NCI-H1105 treated with DMSO at 0.1 percent for 48 hours (cell line): ENCODE measurements at regions not wholly inside any gene's neighbourhood (a gene's known extent, or its start where the extent isn't known, plus 50 kb on each side); places are given as distances from the start of the nearest gene placed in this dataset.

ENCODE experiments used
- DNase-seq: peaks from one replicate; lab custom pipeline; 2025; lab: John Stamatoyannopoulos, UW

DNA sequence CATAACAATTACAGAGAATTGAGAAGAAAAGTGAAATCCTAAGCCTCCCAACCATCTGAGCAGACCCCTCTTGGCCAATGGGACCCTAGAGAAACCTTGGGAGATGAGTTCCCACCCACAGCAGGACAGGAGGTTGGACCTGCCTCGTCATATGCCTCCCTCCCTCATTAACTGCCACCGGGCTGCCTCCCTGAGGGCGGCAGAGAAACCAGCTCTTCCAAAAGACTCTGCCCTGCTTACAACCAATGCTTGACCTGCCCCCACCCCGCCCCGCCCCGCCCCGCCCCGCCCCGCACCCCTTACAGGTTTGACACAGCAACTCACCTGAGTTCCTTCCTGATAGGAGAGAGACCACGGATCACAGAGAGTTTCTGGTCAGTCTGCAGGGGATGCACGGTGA lies 86.1 kb downstream of the ADRA2C start:
- no peak for DNase-seq

DNA sequence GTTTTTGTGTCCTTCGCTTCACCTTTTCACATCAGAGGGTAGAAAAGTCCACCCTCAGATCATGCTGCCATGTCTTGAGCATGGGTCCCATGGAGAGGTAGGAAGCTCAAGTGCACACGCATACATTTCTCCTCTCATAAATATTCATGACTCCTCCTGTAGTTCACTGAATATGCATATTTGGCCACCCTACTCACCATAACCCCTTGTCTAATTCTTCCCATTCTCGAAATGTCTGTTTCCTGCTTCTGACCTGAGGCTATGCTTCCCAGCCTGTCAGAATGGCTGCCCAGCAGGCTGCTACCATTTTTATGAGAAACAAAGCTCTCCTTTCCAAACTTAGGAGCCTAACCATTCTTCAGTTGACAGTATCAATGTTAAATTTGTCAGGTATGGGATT lies 86.5 kb downstream of the ADRA2C start:
- no peak for DNase-seq

DNA sequence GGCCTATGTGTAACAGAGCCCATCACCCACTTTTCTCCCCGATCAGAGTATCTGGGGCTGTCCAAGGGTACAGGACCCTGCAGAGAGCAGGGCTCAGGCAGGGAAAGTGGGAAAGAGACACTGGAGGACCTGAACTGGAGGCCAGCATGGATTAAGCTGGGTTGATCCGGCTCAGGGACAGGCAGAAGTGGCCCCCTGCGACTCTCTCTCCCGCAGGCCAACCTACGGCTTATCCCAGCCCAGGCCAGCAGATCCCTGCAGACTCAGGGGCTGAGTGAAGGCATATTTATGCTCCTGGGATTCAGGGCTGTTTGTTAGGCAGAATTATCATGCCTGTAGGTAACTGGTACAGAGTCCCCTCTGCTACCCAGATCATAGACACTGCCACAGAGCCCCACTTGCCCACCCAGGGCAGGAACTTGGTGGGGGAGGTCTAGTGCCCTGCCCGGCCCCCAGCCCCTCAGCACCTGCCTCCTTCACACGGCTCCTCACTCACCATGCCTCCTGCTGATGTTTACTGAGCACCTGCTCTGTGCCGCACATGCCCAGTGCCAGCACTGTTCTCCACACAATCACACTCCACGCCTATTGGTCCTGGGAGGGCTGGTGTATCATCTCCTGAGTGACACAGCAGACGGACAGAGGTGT lies 87.3 kb downstream of the ADRA2C start:
- DNase-seq, result no peak

DNA sequence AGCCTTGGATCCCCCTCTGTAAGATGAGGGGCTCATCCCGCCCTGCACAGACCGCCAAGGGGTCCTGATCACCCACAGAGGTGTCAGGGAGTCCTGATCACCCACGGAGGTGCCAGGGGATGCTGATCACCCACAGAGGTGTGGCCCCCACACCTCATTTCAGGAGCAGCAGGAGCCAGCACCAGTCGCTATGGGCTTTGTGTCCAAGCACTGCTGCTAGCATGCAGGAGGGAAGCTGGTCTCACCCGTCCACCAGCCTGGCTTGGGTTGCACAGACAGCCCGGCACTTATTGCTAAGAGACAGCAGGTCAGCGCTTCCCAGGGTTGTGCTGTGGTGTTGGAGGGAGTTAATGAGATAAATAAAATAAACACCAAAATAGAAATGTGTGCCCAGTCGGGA lies 88.5 kb downstream of the ADRA2C start:
- DNase-seq, result no peak

DNA sequence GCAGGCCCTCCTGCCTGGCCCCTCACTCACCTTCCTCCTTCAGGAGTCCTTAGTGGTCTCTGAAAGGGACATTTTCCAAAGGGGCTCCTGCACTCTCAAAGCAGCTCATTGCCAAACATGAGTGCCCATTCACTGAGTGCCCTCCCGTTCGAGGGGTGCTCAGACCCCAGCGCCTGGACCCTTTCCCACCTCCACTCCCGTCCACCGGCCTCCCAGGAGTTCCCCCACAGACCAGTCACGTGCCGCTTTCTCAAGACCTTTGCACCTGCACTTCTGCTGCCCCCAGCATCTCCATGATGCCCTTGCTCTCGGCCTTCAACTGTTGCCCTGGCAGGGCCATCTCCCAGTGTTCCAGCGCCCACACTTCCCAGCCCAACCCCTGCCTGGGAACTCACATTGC lies 89.5 kb downstream of the ADRA2C start:
- no peak for DNase-seq

DNA sequence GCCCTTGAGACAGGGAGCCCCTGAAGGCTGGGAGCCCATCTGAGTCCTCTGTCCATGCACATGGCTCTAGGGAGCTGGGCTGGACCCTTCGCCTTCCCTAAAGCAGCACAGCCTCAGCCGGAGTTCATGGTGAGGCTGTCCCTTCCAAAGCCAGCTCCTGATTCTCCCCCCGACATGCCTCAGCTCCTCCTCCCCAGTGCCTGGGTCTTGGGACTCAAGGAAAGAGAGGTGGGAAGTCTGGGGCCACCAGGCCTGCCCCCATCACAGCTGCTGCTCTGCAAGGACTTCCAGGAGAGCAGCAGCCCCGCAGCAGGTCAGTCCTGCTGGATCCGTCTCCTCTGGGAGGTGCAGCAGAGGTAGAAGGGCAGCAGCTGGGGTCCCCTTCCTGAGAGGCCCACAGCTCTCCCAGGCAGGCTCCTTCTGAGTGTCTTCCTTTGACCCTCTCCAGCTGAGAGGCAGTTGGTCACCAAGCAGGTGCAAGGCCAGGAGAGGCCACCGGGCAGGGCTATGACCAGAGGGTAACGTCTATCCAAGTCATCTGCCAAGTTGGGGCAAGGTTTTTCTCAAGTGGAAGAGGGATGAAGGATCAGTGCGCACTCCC lies 90.5 kb downstream of the ADRA2C start:
- no peak for DNase-seq

DNA sequence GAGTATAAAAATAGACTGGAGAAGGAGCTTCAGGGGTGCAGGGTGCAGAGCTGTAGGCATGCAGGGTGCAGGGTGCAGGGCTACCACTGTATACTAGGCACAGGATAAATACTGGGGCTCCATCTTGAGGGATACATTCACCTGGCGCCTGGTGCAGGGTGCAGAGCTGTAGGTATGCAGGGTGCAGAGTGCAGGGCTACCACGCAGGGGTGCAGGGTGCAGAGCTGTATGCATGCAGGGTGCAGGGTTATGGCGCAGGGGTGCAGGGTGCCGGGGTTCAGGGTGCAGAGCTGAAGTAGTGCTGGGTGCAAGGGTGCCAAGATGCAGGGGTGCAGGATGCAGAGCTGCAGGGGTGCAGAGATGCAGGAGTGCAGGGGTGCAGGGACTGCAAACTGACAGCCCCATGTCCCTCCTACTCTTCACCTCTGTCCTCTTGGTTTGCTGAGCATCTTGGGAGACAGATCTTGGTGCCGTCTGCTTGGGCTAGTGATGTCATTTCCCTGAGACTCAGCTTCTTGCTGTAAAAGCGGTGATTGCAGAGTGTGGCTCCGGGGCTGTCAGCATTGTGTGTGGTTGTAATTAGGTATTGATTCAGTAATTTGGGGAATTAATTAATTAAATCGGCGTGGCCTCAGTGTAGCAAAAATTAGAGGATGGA lies 91.2 kb downstream of the ADRA2C start:
- no peak for DNase-seq

DNA sequence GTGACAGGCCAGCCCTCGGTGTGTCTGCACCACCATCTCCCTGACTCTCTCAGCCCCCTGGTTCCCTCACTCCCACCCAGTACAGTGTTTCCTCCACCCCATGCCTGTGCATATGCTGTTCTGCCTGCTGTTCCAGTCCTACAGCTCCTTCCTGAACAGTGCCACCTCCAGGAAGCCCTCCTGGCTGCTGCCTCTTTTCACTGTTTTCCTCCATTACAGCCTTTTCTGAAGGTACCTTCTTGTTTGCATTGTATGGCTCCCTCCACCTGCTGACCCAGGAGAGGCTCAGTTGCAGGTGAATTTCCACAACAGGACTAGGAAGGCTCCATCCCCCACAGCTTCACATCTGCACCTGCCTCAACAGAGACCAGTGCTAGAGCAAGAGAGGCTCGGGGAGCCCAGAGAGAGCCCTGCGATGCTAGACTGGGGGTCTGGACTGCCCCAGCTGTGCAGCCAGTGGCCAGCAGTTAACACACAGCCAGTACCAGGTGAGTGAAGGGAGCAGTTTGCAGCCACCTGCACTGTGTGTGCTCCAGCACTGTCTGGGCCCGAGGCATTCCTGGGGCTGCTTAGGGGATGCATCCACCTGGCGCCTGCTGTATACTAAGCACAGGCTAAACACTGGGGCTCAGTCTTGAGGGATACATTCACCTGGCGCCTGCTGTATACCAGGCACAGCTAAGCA lies 92.0 kb downstream of the ADRA2C start:
- DNase-seq, result no peak

DNA sequence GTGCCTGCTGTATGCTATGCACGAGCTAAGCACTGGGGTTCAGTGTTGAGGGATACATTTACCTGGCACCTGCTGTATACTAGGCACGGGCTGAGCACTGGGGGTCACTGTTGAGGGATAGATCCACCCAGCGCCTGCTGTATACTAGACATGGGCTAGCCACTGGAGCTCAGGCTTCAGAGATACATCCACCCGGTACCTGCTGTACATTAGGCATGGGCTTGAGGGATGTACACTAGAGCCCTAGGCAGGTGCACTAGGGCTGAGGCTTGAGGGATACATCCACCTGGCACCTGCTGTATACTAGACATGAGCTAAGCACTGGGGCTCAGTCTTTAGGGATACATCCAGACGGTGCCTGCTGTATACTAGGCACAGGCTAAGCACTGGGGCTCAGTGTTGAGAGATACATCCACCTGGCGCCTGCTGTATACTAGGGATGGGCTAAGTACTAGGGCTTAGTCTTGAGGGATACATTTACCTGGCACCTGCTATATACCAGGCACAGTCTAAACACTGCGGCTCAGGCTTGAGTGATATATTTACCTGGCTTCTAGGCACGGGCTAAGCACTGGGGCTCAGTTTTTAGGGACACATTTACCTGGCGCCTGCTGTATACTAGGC lies 92.7 kb downstream of the ADRA2C start:
- no peak for DNase-seq

DNA sequence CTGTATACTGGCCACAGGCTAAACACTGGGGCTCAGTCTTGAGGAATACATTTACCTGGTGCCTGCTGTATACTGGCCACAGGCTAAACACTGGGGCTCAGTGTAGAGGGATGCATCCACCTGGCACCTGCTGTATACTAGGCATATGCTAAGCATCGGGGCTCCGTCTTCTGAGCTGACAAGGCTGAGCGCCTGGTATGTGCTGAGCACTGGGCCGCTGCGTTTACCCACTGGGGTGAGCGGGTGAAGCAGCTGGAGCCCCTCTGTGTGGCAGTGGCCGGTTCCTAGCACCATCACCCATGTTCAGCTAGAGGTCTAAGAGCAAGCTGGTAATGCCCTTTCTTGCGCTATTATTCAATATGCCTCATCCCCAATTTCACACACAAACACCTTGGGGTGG lies 93.4 kb downstream of the ADRA2C start:
- no peak for DNase-seq

DNA sequence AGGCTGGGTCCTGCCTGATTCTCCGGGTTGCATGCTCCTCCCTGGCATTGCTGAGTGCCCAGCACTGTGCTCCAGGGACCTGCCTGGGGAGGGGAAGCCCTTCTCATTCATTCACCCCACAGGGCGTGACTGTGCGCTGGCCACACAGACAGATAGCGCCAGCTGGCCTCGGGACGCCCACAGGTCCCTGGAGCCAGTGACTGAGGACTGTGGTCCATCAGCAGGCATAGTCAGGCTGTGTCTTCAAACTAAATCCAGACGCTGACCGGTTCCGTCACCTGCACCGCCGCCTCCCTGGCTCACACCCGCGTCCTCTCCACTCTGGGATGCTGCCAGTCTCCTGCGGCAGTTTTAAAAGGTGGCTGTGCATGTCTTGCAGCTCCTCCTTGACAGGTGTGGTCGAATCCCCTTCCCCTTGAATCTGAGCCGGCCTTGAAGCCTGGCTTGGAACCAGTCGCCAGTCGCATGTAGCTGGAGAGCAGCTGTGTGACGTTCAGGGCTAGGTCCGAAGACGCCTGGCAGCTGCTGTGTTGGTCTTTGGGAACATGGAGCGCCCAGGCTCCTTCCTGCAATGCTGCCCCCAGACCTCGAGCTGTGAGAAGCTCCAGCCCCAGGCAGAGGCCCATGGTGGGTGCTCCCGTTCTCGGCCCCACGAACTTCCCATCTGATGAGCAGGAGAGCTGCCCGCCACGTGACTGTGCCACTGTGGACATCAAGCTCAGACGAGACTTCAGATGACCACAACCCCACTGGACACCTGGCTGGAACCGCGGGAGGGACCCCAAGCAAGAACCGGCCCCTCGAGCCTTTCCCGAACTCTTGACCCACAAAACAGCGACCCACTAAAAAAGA lies 94.1 kb downstream of the ADRA2C start:
- DNase-seq, result no peak

DNA sequence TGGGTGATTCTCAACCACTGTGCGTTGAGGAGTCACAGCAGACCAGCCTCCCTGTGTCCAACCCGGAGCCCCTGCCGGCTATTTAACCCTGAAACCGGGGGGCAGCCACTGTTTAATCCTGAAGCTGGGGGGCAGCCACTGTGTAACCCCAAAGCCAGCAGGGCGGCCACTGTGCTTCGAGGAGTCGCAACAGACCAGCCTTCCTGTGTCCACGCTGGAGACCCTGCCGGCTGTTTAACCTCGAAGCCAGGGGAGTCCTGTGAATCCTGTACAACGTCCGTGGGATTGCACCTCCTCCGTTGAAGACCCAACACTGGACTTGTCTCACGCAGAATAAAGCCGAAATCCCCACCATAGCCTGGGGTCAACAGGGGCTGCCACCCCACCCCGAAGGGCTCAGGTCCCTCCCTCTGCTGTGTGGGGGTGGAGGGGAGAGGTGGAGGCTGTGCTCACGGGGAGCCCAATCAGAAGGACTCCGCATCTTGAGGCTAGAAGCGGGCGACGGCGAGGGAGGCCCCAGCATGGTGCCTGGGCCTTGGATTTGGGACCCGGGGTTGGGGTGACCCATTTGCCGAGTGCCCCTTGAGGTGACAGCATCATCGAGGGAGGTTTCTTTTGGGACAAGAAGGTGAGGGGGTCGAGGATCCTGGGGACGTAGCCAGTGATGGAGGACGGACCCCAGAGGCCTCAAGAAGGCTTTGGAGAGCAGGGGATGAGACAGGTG lies 94.9 kb downstream of the ADRA2C start:
- DNase-seq, result no peak

DNA sequence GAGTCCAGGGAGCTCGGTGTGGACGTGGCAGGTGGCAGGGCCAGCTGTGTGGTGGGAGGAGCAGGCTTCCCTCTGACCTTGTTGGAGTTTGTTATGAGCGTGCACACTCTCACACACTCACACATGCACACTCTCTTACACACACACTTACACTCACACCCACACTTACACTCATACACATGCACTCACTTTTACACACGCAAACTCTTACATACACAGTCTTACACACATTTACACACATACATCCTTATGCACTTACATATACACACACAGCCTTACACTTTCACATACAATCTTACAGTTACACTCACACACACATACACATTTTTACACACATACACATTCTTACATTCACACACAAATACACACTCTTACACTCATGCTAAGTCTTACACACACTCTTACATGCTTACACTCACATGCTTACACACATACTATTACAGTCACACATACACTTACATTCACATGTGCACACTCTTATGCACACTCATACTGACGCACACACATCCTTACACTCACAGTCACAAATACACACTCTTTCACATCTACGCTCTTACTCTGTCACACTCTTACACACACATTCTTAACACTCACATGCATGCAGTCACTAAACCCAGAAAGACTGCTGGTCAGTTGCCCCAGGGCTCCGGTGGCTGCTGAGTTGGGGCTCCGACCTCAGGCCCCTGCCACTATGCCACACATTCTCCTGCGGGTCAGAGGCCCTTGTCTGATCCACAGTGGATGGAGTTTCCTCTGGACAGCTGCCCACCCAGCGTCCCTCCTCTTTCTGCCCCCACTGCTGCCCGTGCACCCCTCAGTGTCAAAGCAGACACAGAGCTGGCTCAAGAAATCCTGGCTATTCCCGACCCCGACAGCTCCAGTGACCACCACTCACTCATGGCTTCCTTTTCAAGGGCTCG lies 95.8 kb downstream of the ADRA2C start:
- DNase-seq, result no peak

DNA sequence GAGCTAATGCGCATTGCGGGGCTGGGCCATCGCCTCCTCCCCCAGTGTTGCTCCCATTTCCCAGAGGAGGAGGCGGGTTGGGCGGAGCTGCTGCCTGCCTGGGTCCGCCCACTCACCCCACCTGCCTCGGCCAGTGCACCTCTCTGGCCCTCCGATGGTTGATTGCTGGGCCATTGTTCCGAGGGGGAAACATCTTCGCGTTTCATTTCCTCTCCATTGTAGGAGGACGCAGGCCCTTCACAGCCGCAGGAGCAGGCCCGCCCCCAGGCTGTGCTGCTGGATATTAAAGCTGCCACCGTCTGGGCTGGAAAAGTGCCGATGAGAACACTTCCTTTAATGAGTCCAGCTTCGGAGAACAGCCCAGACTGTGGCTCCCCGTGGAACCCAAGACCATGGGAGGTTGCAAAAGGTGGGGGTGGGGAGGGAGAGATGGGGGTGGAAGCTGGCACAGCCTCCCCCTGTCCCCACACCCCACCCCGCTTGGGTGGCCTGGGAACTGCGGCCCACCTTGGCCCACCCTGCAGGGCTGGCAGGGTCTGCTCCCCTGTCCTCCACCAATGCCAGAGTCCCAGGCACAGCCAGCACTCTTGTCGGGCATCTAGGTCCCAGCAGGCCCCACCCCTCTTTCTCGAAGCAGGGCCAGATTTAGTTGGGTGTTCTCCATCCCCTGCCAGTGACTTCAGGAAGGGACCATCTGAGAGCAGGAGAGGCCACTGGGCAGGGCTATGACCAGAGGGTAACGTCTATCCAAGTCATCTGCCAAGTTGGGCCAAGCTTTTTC lies 96.6 kb downstream of the ADRA2C start:
- DNase-seq, result no peak

DNA sequence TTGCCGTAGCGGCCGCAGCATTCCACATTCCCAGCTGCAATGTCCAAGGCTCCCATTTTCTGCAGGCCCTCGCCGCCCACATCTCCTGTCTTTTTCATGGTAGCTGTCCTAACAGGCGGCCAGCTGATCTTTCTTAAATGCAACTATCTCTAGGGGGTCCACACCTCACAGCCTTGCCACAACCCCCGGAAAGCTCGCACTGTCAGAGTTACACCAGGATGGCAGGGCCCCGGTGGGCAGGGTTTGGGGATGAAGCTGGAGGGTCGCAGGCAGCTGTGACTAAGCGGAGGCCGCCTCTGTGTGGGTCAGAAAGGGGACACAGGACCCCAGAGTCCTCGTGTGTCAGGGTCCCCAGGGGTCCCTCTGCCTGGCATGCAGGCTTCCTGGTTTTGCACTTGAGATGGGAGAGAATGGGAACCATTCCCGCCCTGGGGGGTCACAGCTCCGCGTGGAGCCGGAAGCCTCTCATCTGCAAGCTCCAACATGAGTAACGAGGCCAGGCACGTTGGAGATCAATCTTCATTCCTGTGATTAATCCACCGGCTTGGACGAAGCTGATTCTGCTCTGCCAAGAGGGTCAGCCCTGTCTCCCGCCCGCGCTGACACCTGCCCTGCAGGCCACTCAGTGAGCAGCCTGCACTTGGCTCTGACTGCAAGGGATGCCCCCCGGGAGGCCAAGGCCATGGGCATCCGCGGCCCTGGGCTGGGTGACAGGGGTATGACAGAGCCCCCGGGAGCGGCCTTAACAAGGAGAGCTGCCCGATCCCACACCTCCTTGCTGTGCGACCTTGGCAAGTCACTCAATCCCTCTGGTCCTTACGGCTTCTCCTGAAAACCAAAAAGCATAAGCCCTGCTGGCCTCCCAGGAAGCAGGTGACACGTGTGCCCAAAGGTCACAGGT lies 97.9 kb downstream of the ADRA2C start:
- no peak for DNase-seq

DNA sequence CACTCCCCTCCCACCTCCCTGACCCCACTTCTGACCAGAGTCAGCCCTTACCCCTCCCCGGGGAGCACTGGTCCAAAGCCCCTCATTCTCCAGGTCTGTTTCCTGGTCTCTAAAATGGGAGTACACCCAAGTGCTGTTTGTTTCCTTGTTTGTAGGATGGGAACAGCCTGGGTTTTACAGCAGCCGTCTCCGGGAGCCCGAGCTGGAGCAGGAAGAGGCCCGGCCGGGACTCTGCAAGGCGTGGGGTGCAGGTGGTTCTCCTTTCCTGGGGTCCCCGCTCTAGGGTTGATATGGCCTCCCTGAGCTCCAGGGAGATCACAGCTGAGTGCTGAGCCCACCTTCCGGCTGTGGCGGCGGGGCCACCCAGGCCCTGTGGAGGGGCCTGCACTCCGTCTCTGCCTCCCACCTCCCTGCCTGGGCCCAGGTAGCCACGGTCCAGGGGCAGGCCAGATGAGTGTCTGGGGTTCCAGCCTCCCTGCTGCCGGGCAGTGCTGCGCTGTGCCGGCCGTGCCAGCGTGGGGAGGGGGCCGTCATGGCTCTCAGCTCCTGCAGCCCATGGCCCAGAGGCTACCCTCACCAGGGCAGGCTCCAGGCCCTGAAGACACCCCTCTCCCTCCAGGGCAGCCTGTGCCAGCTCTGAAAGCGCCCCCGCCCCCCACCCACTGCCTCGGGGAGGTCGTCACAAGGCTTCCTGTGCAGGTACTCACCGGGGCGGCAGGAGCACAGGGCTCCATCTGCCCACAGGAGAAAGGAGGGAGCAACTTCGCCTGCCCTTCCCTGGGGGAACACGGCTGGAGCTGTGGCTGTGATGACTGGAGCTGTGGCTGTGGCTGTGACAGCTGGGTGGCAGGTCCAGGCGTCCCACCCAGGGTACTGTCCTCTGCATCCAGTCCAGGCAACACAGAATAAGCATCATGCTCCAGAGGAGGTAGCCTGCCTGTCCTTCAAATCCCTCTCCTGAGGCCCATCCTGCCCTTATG lies 98.8 kb downstream of the ADRA2C start:
- DNase-seq, result no peak
